ENCODE measurements at regions not wholly inside any gene's neighbourhood (a gene's known extent, or its start where the extent isn't known, plus 50 kb on each side); places are given as distances from the start of the nearest gene placed in this dataset.

DNA sequence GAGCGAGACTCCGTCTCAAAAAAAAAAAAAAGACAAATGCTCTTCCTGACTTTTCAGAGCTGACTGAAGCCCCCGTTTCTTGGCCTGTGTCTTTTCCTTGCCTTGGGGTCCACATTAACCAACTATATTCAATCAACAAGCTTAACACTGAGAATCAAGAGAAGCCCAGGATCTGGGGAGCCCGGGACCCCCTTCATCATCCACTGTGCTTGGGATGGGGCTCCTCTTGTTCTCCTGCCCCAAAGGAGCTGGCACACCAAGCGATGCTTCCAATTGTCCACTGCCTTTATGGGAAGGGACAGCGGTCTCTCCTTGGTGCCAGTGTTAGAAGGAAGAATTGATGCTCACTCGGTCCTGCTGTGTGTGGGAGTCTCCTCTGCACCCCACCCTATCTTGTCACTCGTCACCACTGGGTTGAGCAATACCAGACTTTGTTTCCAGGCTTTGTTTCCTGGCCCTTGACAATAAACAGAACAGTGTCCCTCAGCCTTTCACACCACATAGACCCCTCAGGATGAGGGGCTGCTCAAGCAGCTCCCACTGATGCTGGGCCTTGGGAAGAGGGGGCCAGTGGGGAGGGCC is 146.7 kb downstream of the KCNJ12 start:
- H3K36me3 ChIP-seq (ENCODE audit: insufficient read depth, low read depth, low read length): no peaks in the 10 kb centered on the region
- no peak overlapping the region for H3K4me3 ChIP-seq (ENCODE audit: low read length)
- H3K9me3 ChIP-seq (ENCODE audit: insufficient read depth, low read depth, low read length): no peaks in the 10 kb centered on the region
- H3K9ac ChIP-seq (ENCODE audit: low read depth, low read length): no peak overlapping the region
- no peak overlapping the region for H3K27ac ChIP-seq (ENCODE audit: low read length)
- H3K27me3 ChIP-seq (ENCODE audit: insufficient read depth, low read length): no peaks in the 10 kb centered on the region
- no peaks in the 10 kb centered on the region for H3K4me1 ChIP-seq (ENCODE audit: insufficient read depth, low read length)

DNA sequence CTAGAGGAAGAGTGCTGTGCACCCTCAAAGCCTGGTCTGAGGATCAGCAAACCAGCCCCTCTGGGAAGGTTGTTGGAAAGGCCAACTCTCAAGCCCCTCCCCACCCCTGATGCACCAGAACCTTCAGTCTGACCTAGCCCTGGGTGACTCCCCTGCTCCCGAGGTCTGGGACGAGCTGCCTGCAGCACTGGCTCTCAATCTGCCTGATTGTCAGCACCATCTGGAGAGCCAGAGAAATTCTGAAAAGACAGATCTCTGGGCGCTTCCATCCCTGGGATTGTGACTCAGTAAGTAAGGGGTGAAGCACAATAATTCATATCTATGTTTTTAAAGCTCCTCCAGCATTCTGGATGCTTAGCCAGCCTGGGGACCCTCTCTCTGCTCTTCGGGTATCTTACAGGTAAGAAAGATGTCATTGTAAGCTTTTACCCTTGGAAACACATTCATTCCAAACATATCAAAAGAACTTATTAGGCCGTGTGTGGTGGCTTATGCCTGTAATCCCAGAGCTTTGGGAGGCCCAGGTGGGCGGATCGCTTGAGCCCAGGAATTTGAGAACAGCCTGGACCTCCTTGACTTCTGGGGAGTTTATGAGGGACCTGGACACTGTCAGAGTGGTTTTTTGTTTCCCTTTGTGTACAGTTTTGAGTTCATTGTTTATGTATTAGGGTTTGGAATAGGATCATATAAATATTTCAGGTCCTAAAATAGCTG is 147.5 kb downstream of the KCNJ12 start:
- no peak overlapping the region for H3K27ac ChIP-seq (ENCODE audit: low read length)
- no peaks in the 10 kb centered on the region; the same call in 1 of the 2 replicates for H3K4me1 ChIP-seq (ENCODE audit: insufficient read depth, low read length)
- no peak overlapping the region for H3K9ac ChIP-seq (ENCODE audit: low read depth, low read length)
- H3K36me3 ChIP-seq (ENCODE audit: insufficient read depth, low read depth, low read length): no peaks in the 10 kb centered on the region
- no peaks in the 10 kb centered on the region for H3K9me3 ChIP-seq (ENCODE audit: insufficient read depth, low read depth, low read length)
- H3K27me3 ChIP-seq (ENCODE audit: insufficient read depth, low read length): no peaks in the 10 kb centered on the region
- no peak overlapping the region for H3K4me3 ChIP-seq (ENCODE audit: low read length)

DNA sequence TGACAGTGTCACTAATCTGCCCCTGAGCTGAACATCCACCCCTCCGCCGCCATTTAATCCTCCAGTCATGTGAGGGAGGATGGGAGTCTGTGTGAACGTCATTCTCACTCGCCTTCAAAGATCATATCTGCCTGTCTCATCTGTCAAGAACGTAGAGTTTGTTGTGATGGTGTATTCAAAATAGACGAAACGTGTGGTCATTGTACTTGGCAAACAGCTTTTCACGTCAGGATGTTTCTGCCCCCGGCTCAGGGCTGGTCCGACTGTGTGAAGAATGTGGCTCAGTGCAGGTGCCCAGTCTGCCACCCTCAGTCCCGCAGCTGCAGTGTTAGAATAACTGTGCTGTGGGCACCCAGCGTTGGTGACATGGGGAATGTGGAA is 148.0 kb downstream of the KCNJ12 start:
- no peaks in the 10 kb centered on the region for H3K27me3 ChIP-seq (ENCODE audit: insufficient read depth, low read length)
- no peaks in the 10 kb centered on the region; the same call in 1 of the 2 replicates for H3K4me1 ChIP-seq (ENCODE audit: insufficient read depth, low read length)
- no peak overlapping the region for H3K4me3 ChIP-seq (ENCODE audit: low read length)
- H3K9me3 ChIP-seq (ENCODE audit: insufficient read depth, low read depth, low read length): no peaks in the 10 kb centered on the region
- H3K36me3 ChIP-seq (ENCODE audit: insufficient read depth, low read depth, low read length): no peaks in the 10 kb centered on the region
- no peak overlapping the region for H3K9ac ChIP-seq (ENCODE audit: low read depth, low read length)
- no peak overlapping the region for H3K27ac ChIP-seq (ENCODE audit: low read length)

DNA sequence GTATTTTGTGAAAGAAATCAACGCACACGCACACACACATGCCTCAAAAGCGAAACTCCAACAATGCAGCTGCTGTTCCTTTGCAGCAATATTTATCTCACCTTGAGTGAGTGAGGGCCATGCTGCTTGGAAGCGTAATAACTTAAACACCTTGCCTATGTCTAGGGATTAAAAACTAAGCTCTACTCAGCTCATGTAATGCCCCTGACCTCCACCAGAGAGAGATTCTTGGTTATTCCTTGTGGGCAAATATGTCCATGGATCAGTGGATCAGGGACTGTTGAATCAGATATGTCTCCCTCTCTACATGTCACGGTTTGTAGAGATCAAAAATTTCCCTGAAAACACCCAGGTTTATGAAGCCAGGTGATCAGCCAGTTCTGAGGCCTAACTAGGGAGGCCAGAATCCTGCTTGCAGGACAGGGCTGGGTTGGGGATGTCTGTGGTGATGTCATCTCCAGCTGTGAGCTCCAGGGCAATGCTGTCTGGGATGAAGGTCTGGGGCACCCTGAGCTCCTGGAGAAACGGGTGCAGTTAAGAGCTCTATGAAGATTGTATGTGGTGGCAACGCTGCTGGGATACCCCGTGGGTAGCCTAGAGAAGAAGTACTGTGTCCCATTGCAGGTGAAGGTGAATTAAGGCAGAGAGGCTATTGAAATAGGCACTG is 149.4 kb downstream of the KCNJ12 start:
- Histone ChIP-seq H3K27me3 (ENCODE audit: insufficient read depth, low read length) (no peaks in the 10 kb centered on the region), H3K9me3 (ENCODE audit: insufficient read depth, low read depth, low read length) (no peaks in the 10 kb centered on the region), H3K4me1 (ENCODE audit: insufficient read depth, low read length) (no peaks in the 10 kb centered on the region; the same call in 1 of the 2 replicates), H3K27ac (ENCODE audit: low read length) (no peak overlapping the region), H3K9ac (ENCODE audit: low read depth, low read length) (no peak overlapping the region), H3K4me3 (ENCODE audit: low read length) (no peak overlapping the region), H3K36me3 (ENCODE audit: insufficient read depth, low read depth, low read length) (no peaks in the 10 kb centered on the region)

DNA sequence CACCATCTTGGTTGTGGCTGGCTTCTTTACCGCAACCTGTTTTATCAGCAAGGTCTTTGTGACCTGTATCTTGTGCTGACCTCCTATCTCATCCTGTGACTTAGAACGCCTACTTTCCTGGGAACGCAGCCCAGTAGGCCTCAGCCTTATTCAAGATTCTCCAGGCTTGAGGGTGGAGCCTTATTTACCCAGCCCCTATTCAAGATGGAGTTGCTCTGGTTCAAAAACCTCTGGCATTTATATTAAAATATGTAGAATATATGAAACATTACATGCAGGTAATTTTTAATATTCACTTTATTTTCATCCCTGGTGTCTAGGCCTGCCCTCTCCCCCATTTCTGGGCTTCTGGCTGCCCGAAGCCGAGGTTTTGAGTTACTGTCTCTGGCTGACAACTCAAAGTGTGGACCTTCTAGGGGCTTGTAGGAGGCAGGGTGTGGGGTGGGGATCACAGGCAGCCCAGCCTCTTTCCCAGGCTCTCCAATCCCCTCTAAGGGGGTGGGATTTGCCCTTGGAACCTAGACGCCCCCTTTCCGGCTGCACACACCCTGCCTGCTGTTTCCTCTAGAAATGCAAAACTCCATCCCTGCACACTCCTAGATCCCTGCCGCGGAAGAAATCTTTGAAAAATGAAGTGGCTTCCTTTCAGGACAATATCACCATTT is 152.0 kb downstream of the KCNJ12 start:
- H3K27me3 ChIP-seq (ENCODE audit: insufficient read depth, low read length): no peaks in the 10 kb centered on the region
- H3K4me1 ChIP-seq (ENCODE audit: insufficient read depth, low read length): no peaks in the 10 kb centered on the region; the same call in 1 of the 2 replicates
- no peak overlapping the region for H3K27ac ChIP-seq (ENCODE audit: low read length)
- no peaks in the 10 kb centered on the region for H3K9me3 ChIP-seq (ENCODE audit: insufficient read depth, low read depth, low read length)
- no peak overlapping the region for H3K4me3 ChIP-seq (ENCODE audit: low read length)
- no peak overlapping the region for H3K9ac ChIP-seq (ENCODE audit: low read depth, low read length)
- peaks cover 1% of the 10 kb centered on the region; the same call in 1 of the 2 replicates for H3K36me3 ChIP-seq (ENCODE audit: insufficient read depth, low read depth, low read length)

DNA sequence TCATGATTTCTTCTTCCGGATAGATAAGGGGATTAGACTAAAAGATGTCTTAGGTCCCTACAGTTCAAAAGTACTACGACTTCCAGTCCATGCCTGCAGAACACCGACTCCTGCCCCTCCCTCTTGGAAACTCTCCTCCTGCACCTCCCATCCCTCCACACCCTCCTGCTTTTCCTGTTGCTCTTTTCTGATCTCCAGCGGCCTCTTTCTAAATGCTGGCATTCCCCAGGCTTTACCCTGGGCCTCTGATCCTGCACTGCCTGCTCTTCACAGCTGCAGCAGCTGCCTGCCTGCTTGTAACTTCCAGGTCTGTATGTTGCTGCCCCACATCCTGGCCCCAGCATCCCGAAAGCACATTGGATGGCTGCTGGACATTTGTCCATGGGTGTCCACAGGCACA is 154.2 kb downstream of the KCNJ12 start:
- Histone ChIP-seq H3K4me1 (ENCODE audit: insufficient read depth, low read length) (no peaks in the 10 kb centered on the region; the same call in 1 of the 2 replicates), H3K27me3 (ENCODE audit: insufficient read depth, low read length) (no peaks in the 10 kb centered on the region), H3K9me3 (ENCODE audit: insufficient read depth, low read depth, low read length) (no peaks in the 10 kb centered on the region), H3K9ac (ENCODE audit: low read depth, low read length) (no peak overlapping the region), H3K27ac (ENCODE audit: low read length) (no peak overlapping the region), H3K4me3 (ENCODE audit: low read length) (no peak overlapping the region), H3K36me3 (ENCODE audit: insufficient read depth, low read depth, low read length) (peaks cover 23% of the 10 kb centered on the region)

DNA sequence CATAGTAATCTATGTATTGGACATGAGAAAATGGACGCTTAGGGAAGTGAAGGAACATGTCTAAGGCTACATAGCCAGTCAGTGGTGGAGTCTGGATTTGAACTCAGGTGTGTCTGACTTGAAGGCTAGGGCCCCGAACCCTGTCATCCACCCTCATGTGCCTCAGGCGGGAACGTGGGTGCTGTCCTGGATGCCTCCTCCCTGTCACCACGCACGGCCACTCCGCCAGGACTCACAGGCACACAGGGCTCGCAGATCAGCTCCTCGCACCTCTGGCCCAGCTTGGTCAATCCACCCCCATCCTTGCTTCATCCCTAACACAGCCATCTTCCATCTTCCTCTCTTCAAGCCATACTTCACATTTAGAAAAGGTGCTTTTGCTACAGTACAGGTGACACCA is 154.7 kb downstream of the KCNJ12 start:
- H3K27ac ChIP-seq (ENCODE audit: low read length): no peak overlapping the region
- H3K4me3 ChIP-seq (ENCODE audit: low read length): no peak overlapping the region
- peaks cover 25% of the 10 kb centered on the region for H3K36me3 ChIP-seq (ENCODE audit: insufficient read depth, low read depth, low read length)
- no peaks in the 10 kb centered on the region for H3K9me3 ChIP-seq (ENCODE audit: insufficient read depth, low read depth, low read length)
- H3K4me1 ChIP-seq (ENCODE audit: insufficient read depth, low read length): no peaks in the 10 kb centered on the region; the same call in 1 of the 2 replicates
- H3K9ac ChIP-seq (ENCODE audit: low read depth, low read length): no peak overlapping the region
- H3K27me3 ChIP-seq (ENCODE audit: insufficient read depth, low read length): no peaks in the 10 kb centered on the region

DNA sequence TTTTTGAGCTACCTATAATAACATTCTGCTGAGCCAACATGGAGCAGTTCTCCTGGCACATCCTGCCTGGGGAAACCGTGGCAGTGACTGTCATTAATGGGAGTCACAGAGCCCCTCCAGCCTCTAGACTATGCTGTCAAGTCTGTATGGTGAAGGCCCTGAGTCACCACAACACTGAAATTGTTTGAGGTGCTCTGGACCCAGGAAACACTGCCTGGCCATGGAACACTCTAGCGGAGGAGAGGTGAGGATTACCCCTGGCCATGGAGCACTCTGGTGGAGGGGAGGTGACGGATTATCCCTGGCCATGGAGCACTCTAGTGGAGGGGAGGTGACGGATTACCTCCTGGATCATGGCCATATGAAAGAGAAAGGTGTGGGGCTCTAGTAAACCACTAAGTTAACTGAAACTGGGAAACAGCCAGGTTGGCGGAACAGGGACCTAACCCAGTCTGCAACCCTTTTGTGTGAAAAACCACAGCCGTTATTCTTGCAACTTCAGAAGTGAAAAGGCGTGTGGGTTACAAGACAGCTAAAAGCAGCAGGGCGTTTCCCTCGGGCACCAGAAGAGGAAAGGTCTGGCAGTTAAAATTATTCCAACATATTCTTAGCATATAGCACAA is 156.7 kb downstream of the KCNJ12 start:
- no peak overlapping the region for H3K4me3 ChIP-seq (ENCODE audit: low read length)
- H3K9ac ChIP-seq (ENCODE audit: low read depth, low read length): no peak overlapping the region
- H3K4me1 ChIP-seq (ENCODE audit: insufficient read depth, low read length): no peaks in the 10 kb centered on the region; the same call in 1 of the 2 replicates
- no peaks in the 10 kb centered on the region for H3K27me3 ChIP-seq (ENCODE audit: insufficient read depth, low read length)
- H3K36me3 ChIP-seq (ENCODE audit: insufficient read depth, low read depth, low read length): peaks cover 25% of the 10 kb centered on the region
- no peak overlapping the region for H3K27ac ChIP-seq (ENCODE audit: low read length)
- H3K9me3 ChIP-seq (ENCODE audit: insufficient read depth, low read depth, low read length): peaks cover 4% of the 10 kb centered on the region

DNA sequence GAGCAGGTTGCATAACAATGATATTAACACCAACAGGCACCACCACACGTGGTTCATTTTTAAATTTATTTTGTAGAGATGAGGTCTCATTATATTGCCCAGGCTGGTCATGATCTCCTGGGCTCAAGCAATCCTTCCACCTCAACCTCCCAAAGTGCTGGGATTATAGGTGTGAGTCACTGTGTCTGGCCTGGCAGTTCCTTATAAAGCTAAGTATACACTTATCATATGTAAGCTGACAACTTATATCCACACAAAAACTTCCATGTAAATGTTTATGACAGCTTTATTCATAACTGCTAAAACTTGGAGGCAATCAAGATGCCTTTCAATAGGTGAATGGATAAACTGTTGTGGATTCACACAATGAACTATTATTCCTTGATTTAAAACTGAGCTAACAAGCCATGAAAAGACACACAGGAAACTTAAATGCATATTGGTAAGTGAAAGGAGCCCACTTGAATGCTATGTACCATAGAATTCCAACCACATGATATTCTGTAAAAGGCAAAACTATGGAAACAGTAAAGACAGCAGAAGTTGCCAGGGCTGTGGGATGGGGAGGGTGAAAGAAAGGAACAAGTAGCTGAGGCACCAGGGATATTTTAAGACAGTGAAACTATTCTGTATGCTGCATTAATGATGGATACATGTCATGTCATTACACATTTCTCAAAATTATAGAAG is 156.5 kb upstream of the KCNJ18 start:
- H3K36me3 ChIP-seq (ENCODE audit: insufficient read depth, low read depth, low read length): peaks cover 25% of the 10 kb centered on the region
- peaks cover 4% of the 10 kb centered on the region for H3K9me3 ChIP-seq (ENCODE audit: insufficient read depth, low read depth, low read length)
- H3K27ac ChIP-seq (ENCODE audit: low read length): no peak overlapping the region
- no peak overlapping the region for H3K9ac ChIP-seq (ENCODE audit: low read depth, low read length)
- no peaks in the 10 kb centered on the region for H3K4me1 ChIP-seq (ENCODE audit: insufficient read depth, low read length)
- H3K4me3 ChIP-seq (ENCODE audit: low read length): no peak overlapping the region
- no peaks in the 10 kb centered on the region for H3K27me3 ChIP-seq (ENCODE audit: insufficient read depth, low read length)

DNA sequence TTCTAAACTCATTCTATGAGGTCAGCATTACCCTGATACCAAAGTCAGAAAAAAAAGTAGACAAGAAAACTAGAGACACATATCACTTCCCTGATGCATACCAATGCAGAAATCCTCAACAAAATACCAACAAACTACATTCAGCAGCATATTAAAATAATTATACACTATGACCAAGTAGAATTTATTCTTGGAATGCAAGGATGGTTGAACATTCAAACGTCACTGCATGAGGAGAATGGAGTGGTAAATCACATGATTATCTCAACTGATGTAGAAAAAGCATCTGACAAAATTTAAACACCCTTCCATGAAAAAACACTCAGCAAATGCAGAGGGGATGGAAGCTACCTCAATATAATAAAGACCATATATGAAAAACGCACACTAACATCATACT is 155.0 kb upstream of the KCNJ18 start:
- H3K9me3 ChIP-seq (ENCODE audit: insufficient read depth, low read depth, low read length): peaks cover 4% of the 10 kb centered on the region
- H3K9ac ChIP-seq (ENCODE audit: low read depth, low read length): no peak overlapping the region
- peaks cover 25% of the 10 kb centered on the region for H3K36me3 ChIP-seq (ENCODE audit: insufficient read depth, low read depth, low read length)
- H3K4me3 ChIP-seq (ENCODE audit: low read length): no peak overlapping the region
- H3K4me1 ChIP-seq (ENCODE audit: insufficient read depth, low read length): no peaks in the 10 kb centered on the region; the same call in 1 of the 2 replicates
- H3K27ac ChIP-seq (ENCODE audit: low read length): no peak overlapping the region
- no peaks in the 10 kb centered on the region for H3K27me3 ChIP-seq (ENCODE audit: insufficient read depth, low read length)

DNA sequence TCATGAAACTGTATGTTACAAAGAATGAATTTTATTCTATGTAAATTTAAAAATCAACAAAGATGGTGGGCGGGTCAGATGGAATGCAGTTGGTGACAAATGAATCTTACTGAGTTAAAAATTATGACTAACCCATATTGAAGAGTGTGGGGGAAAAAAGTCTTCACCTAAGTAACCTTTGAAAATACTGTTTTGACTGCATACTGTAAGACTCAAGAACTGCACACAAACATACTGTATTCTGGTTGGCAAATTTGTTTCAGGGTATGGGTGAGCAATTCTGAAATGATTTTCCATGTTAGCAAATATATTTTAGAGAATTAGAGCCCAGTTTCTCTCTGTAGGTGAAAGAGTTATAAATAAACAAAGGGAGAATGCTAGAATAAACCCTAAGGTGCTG is 153.7 kb upstream of the KCNJ18 start:
- Histone ChIP-seq H3K27me3 (ENCODE audit: insufficient read depth, low read length) (no peaks in the 10 kb centered on the region), H3K4me3 (ENCODE audit: low read length) (no peak overlapping the region), H3K9ac (ENCODE audit: low read depth, low read length) (no peak overlapping the region), H3K9me3 (ENCODE audit: insufficient read depth, low read depth, low read length) (peaks cover 4% of the 10 kb centered on the region), H3K36me3 (ENCODE audit: insufficient read depth, low read depth, low read length) (peaks cover 20% of the 10 kb centered on the region), H3K27ac (ENCODE audit: low read length) (no peak overlapping the region), H3K4me1 (ENCODE audit: insufficient read depth, low read length) (no peaks in the 10 kb centered on the region; the same call in 1 of the 2 replicates)
